GM18507 (cell line): ENCODE measurements at regions not wholly inside any gene's neighbourhood (a gene's known extent, or its start where the extent isn't known, plus 50 kb on each side); places are given as distances from the start of the nearest gene placed in this dataset.
"Not testable (repeated sequence)": the region's sequence is repeated elsewhere in the genome, so short reads cannot be mapped to it uniquely, and the experiment has no call there.

ENCODE experiments used
- DNase-seq: peaks from one replicate; pipeline ENCODE4 v3.0.0; 2011; ENCODE audit warnings: low read depth; ENCODE audit not compliant: insufficient read length; ENCODE audit errors: extremely low spot score
- FAIRE-seq: peaks from 2 replicates; lab custom pipeline; 2011; peaks lifted over from hg19 to GRCh38; lab: Jason Lieb, UNC

DNA sequence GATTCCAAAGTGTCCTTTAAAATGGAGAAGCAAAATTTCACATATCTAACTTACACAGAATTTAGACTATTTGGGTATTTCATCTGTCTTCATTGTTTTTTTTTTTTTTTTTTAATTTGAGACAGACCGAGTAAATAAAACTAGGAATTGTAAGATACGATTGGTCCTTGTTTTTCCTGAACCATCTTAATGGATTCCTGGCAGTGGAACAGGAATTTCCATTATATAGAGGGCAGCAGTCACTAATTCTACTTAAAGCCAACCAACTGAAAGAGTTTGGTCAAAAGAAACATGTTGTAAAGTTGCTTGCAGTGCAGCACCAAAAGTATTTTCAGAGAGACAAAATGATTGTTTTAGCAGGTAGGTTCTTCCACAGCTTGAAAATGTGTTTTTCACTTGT lies 72.5 kb upstream of the HGF start:
- DNase-seq (no peak), FAIRE-seq (no peak)

DNA sequence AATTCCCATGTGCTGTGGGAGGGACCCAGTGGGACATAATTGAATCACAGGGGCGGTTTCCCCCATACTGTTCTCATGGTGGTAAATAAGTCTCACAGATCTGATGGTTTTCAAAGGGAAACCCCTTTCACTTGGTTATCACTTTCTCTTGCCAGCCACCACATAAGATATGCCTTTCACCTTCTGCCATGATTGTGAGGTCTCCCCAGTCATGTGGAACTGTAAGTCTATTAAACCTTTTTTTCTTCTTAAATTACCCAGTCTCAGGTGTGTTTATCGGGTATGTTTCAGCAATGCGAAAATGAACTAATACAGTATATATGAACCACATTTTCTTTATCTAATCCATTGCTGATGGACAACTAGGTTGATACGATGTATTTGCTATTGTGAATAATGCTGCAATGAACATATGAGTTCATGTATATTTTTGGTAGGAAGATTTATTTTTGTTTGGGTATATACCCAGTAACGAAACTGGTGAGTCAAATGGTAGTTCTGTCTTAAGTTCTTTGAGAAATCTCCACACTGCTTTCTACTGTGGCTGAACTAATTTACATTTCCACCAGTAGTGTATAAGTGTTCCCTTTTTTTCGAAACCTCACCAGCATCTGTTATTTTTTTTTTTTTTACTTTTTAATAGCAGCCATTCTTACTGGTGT lies 70.0 kb upstream of the HGF start:
- DNase-seq (no peak), FAIRE-seq (no peak)

DNA sequence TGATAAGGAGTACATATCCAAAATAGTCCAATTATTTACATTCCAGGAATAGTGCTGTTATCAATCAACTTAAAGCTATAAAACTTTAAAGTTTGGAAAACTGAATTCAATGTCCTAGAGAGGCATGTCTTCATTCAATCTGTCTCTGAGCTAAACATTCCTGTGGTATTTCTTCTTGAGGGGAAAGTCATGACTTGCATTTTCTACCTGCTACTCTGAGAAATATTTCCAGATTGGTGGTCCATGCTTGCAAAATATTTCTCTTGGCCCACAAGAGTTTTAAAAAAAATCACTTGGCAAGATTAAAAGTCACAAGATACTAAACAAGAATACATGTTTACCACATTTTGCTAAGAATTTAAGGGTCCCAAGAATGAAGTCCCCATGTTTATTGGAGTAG lies 63.6 kb upstream of the HGF start:
- DNase-seq (no peak), FAIRE-seq (no peak)

DNA sequence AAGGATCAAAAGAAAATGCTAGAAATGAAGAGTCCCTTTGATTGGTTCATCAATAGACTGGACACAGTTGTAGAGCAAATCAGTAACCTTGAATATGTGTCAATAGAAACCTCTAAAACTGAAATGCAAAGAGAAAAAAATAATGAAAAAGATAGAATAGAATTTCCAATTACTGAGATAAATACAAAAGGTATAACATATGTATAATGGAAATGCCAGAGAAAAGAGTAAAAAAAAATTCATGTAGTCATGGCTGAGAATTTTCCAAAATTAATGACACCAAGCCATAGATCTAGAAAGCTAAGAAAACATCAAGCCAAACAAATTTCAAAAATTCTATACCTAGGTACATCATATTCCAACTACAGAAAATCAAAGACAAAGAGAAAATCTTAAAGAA lies 62.0 kb upstream of the HGF start:
- DNase-seq, result no peak
- no peak for FAIRE-seq

DNA sequence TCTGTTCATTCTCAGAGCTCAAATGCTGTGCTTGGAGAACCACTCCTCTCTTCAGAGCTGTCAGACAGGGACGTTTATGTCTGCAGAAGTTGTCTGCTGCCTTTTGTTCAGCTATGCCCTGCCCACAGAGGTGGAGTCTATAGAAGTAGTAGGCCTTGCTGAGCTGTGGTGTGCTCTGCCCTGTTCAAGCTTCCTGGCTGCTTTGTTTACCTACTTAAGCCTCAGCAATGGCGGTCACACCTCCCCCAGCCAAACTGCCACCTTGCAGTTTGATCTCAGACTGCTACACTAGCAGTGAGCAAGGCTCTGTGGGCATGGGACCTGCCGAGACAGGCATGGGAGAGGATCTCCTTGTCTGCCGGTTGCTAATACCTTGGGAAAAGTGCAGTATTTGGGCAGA lies 59.7 kb upstream of the HGF start:
- FAIRE-seq, result not testable (repeated sequence)

DNA sequence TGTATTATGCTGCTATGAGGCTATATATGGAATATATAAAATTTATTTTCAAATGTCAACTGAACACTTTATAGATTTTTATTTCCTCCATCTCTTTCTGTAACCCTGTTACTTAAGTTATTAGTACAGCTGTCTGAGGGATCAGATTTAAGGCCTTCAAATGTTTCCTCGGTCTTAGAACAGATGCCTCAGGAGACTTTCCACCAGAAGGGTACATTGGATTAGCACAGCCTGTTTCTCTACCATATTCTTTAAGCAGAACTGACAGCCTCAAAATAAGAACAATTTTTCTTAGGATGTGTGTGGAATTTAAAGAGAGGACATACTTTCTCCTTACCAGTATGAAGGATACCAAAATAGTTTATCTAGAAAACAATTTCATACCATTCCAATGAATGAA lies 53.0 kb upstream of the HGF start:
- no peak for DNase-seq

More for the DNA sequence above, 59.7 kb upstream of the HGF start:
- DNase-seq, result not testable (repeated sequence)

DNA sequence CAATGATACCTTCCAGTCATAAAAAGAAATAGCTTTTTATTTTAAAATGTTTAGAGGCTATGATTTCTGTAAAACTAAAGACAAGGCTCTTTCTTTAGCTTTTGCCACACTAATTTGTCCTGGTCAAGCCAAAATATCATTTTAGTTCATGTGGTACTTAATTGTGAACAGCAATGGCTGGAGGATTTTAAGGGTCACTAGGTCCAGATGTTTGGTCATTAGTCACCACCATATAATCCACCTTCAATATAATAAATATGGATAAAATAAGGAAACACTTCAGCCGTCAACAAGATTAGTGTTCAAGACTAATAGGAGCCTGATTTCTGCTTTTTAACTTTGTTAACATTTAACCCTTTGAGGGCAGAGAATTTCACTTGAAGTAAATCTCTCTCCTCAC lies 50.0 kb upstream of the HGF start:
- no peak for DNase-seq
- FAIRE-seq, result no peak

More for the DNA sequence above, 53.0 kb upstream of the HGF start:
- no peak for FAIRE-seq
